ENCODE measurements at regions not wholly inside any gene's neighbourhood (a gene's known extent, or its start where the extent isn't known, plus 50 kb on each side); places are given as distances from the start of the nearest gene placed in this dataset.

- no peak for DNase-seq
- peaks cover 37% of the 10 kb centered on the region for H3K27me3 ChIP-seq
- no peaks in the 10 kb centered on the region for H3K9me3 ChIP-seq (replicated peaks)
- no peaks in the 10 kb centered on the region for H3K36me3 ChIP-seq
- H3K4me3 ChIP-seq: no peak overlapping the region
- no peaks in the 10 kb centered on the region for H3K4me1 ChIP-seq
- H3K27ac ChIP-seq: no peak overlapping the region
Observed at GRCh38 chr1:4161366-4162006, 261.4 kb upstream of the C1orf174 start.

GRCh38 chr1:4164965-4165364 lies 264.9 kb upstream of the C1orf174 start:
- no peaks in the 10 kb centered on the region for H3K9me3 ChIP-seq (replicated peaks)
- H3K36me3 ChIP-seq: no peaks in the 10 kb centered on the region

GRCh38 chr1:4165686-4166300 lies 265.7 kb upstream of the C1orf174 start:
- no peaks in the 10 kb centered on the region for H3K9me3 ChIP-seq (replicated peaks)
- H3K36me3 ChIP-seq: no peaks in the 10 kb centered on the region
- H3K27me3 ChIP-seq: peaks cover 23% of the 10 kb centered on the region
- no peak overlapping the region for H3K27ac ChIP-seq
- DNase-seq: no peak
- H3K4me1 ChIP-seq: no peaks in the 10 kb centered on the region
- H3K4me3 ChIP-seq: no peak overlapping the region

More at GRCh38 chr1:4164965-4165364, 264.9 kb upstream of the C1orf174 start:
- Histone ChIP-seq H3K4me1 (no peaks in the 10 kb centered on the region), H3K27ac (no peak overlapping the region), H3K4me3 (no peak overlapping the region), H3K27me3 (peaks cover 22% of the 10 kb centered on the region)
- DNase-seq: no peak

- H3K36me3 ChIP-seq: no peaks in the 10 kb centered on the region
- H3K27me3 ChIP-seq: peaks cover 26% of the 10 kb centered on the region
- DNase-seq: no peak
- no peaks in the 10 kb centered on the region for H3K9me3 ChIP-seq (replicated peaks)
- no peak overlapping the region for H3K4me3 ChIP-seq
- no peak overlapping the region for H3K27ac ChIP-seq
- H3K4me1 ChIP-seq: no peaks in the 10 kb centered on the region
Observed at GRCh38 chr1:4166713-4167112, 266.6 kb upstream of the C1orf174 start.

GRCh38 chr1:4169991-4170390 lies 269.9 kb upstream of the C1orf174 start:
- no peak overlapping the region for H3K27ac ChIP-seq
- H3K27me3 ChIP-seq: peaks cover 47% of the 10 kb centered on the region
- H3K4me3 ChIP-seq: no peak overlapping the region
- H3K36me3 ChIP-seq: no peaks in the 10 kb centered on the region
- no peak for DNase-seq
- H3K9me3 ChIP-seq (replicated peaks): no peaks in the 10 kb centered on the region
- no peaks in the 10 kb centered on the region for H3K4me1 ChIP-seq

GRCh38 chr1:4170548-4171340 lies 270.7 kb upstream of the C1orf174 start:
- Histone ChIP-seq H3K27me3 (peaks cover 47% of the 10 kb centered on the region), H3K9me3 (replicated peaks) (no peaks in the 10 kb centered on the region), H3K27ac (no peak overlapping the region), H3K4me3 (no peak overlapping the region), H3K4me1 (no peaks in the 10 kb centered on the region), H3K36me3 (no peaks in the 10 kb centered on the region)
- DNase-seq: no peak

- Histone ChIP-seq H3K4me3 (no peak overlapping the region), H3K27me3 (peaks cover 39% of the 10 kb centered on the region), H3K27ac (no peak overlapping the region), H3K9me3 (replicated peaks) (no peaks in the 10 kb centered on the region), H3K4me1 (no peaks in the 10 kb centered on the region), H3K36me3 (no peaks in the 10 kb centered on the region)
- DNase-seq: no peak
Observed at GRCh38 chr1:4171480-4172450, 271.7 kb upstream of the C1orf174 start.

GRCh38 chr1:4172644-4173599 lies 272.9 kb upstream of the C1orf174 start:
- H3K27ac ChIP-seq: no peak overlapping the region

GRCh38 chr1:4173731-4174130 lies 273.7 kb upstream of the C1orf174 start:
- Histone ChIP-seq H3K4me1 (no peaks in the 10 kb centered on the region), H3K4me3 (no peak overlapping the region), H3K27me3 (peaks cover 36% of the 10 kb centered on the region), H3K27ac (no peak overlapping the region), H3K36me3 (no peaks in the 10 kb centered on the region), H3K9me3 (replicated peaks) (no peaks in the 10 kb centered on the region)
- DNase-seq: no peak

More at GRCh38 chr1:4172644-4173599, 272.9 kb upstream of the C1orf174 start:
- H3K9me3 ChIP-seq (replicated peaks): no peaks in the 10 kb centered on the region
- no peak overlapping the region for H3K4me3 ChIP-seq
- no peaks in the 10 kb centered on the region for H3K4me1 ChIP-seq
- peak in 1 of 2 experiments; percentile 31 for DNase-seq
- H3K27me3 ChIP-seq: peaks cover 39% of the 10 kb centered on the region
- H3K36me3 ChIP-seq: no peaks in the 10 kb centered on the region

- H3K4me1 ChIP-seq: no peaks in the 10 kb centered on the region
- no peaks in the 10 kb centered on the region for H3K9me3 ChIP-seq (replicated peaks)
- no peak for DNase-seq
- no peaks in the 10 kb centered on the region for H3K36me3 ChIP-seq
- no peak overlapping the region for H3K27ac ChIP-seq
- peaks cover 41% of the 10 kb centered on the region for H3K27me3 ChIP-seq
- H3K4me3 ChIP-seq: no peak overlapping the region
Observed at GRCh38 chr1:4174291-4175200, 274.5 kb upstream of the C1orf174 start.

- Histone ChIP-seq H3K4me1 (no peaks in the 10 kb centered on the region), H3K27me3 (peaks cover 45% of the 10 kb centered on the region), H3K9me3 (replicated peaks) (no peaks in the 10 kb centered on the region), H3K4me3 (no peak overlapping the region), H3K36me3 (no peaks in the 10 kb centered on the region), H3K27ac (no peak overlapping the region)
- DNase-seq: no peak
Observed at GRCh38 chr1:4175566-4176405, 275.7 kb upstream of the C1orf174 start.

- no peaks in the 10 kb centered on the region for H3K4me1 ChIP-seq
- no peaks in the 10 kb centered on the region for H3K36me3 ChIP-seq
- H3K9me3 ChIP-seq (replicated peaks): no peaks in the 10 kb centered on the region
- DNase-seq: no peak
- no peak overlapping the region for H3K4me3 ChIP-seq
- H3K27ac ChIP-seq: no peak overlapping the region
- H3K27me3 ChIP-seq: peaks cover 38% of the 10 kb centered on the region
Observed at GRCh38 chr1:4176841-4177240, 276.8 kb upstream of the C1orf174 start.

All from SJCRH30 (cell line).